ENCODE measurements at regions not wholly inside any gene's neighbourhood (a gene's known extent, or its start where the extent isn't known, plus 50 kb on each side); places are given as distances from the start of the nearest gene placed in this dataset.

DNA sequence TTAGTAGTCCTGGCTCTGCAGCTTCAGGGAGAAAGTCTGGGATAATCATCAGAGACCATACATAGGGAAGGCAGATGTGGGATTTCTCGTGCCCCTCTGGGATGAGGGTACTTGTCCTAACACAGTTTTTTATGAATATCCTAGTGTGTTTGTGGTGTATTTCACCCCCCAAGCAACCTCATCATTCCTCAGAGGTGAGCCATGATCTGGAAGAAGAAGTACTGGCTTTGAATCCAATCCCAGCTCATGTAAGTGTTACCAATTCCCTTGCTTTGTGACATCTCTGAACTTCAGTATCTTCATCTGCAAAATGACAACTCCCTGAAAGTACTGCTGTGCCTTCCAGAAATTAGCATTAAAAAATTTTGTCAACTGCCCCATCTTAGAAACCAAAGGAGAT, 347.5 kb upstream of the ZMIZ1 start:
- TF ChIP-seq SUZ12 (IDR thresholded peaks at IDR 0.05; ENCODE audit: extremely low read depth, insufficient read depth, insufficient read length), result no peak
- TF ChIP-seq ZNF274 (IDR thresholded peaks at IDR 0.05; ENCODE audit: low read depth, low read length), result no peak
- no peak for TF ChIP-seq YY1 (IDR thresholded peaks at IDR 0.05; ENCODE audit: insufficient read depth, insufficient read length)
